ENCODE measurements at regions not wholly inside any gene's neighbourhood (a gene's known extent, or its start where the extent isn't known, plus 50 kb on each side); places are given as distances from the start of the nearest gene placed in this dataset.

DNA sequence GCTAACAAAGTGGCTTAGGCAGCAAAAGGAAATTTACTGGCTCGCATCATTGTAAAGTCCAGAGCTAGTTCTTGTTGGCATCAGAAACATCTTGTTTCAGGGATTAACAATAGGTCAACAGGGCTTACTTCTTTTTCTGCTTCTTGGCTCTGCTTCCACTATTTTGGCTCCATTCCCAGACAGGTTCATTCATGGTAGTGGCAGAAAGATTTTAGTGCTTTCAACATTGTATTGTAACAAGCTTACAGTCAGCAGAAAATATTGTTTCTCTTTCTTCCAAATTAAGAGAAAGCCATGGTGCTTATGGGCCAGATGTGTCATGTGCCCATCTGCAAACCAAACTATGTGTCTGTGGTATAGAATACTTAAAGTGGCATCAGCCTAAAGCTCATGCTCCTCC lies 315.6 kb downstream of the RAB38 start:
- H3K4me3 ChIP-seq, result no peak overlapping the region
- no peaks in the 10 kb centered on the region for H3K9me3 ChIP-seq
- H3K27me3 ChIP-seq, result no peaks in the 10 kb centered on the region
- ATAC-seq, result peak; percentile 16
- H3K27ac ChIP-seq, result no peak overlapping the region
- H3K36me3 ChIP-seq, result no peaks in the 10 kb centered on the region
- peak in 2 of 4 donors; percentile 3 to 26 for DNase-seq
- H3K4me1 ChIP-seq, result no peaks in the 10 kb centered on the region
- intact Hi-C loops (cut with DNase I), result no loop called here
- TF ChIP-seq, protein P1, sequence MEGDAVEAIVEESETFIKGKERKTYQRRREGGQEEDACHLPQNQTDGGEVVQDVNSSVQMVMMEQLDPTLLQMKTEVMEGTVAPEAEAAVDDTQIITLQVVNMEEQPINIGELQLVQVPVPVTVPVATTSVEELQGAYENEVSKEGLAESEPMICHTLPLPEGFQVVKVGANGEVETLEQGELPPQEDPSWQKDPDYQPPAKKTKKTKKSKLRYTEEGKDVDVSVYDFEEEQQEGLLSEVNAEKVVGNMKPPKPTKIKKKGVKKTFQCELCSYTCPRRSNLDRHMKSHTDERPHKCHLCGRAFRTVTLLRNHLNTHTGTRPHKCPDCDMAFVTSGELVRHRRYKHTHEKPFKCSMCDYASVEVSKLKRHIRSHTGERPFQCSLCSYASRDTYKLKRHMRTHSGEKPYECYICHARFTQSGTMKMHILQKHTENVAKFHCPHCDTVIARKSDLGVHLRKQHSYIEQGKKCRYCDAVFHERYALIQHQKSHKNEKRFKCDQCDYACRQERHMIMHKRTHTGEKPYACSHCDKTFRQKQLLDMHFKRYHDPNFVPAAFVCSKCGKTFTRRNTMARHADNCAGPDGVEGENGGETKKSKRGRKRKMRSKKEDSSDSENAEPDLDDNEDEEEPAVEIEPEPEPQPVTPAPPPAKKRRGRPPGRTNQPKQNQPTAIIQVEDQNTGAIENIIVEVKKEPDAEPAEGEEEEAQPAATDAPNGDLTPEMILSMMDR (IDR thresholded peaks at IDR 0.05), result no peak

DNA sequence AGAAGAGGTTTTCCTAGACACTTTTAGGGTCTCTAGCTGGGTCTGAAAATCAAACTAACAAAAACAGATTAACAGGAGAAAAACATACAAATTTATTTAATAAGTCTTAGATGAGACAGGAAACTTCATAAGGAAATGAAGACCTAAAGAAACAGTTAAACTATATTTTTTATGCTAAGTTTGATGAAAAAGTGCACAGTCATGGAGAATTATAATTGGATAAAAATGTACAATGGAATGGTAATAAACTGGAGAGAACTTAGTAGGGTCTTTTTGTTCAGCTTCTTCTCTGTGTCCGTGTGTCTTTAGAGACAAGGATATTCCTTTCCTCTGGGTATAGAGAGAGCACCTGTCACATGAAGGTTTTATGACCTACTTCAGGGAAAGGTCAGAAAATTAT lies 323.4 kb downstream of the RAB38 start:
- intact Hi-C loops (cut with DNase I), result no loop called here
- DNase-seq, result no peak
- no peaks in the 10 kb centered on the region for H3K9me3 ChIP-seq
- H3K27ac ChIP-seq, result no peak overlapping the region
- no peaks in the 10 kb centered on the region for H3K36me3 ChIP-seq
- no peak overlapping the region for H3K4me3 ChIP-seq
- ATAC-seq, result no peak
- H3K27me3 ChIP-seq, result no peaks in the 10 kb centered on the region
- TF ChIP-seq, protein P1 (IDR thresholded peaks at IDR 0.05), result no peak
- H3K4me1 ChIP-seq, result no peaks in the 10 kb centered on the region

DNA sequence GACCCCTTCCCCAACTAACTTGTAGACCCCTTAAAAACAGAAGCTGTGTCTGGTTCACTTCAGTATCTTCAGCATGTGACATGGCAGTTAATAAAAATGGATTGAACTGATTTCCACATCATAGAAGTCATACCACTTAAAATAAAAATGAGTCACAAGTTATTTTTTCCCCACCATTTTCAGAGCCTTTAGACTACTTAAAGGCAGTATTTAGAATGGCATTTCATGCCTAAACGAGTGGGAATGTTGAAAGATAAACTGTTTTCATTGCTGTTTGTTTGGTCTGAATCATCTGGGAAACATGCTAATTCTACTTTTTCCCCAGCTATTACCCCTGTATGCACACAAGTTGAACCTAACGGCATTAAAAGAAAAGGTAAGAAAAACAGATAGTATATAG lies 324.0 kb downstream of the RAB38 start:
- Histone ChIP-seq H3K27me3 (no peaks in the 10 kb centered on the region), H3K36me3 (no peaks in the 10 kb centered on the region), H3K9me3 (no peaks in the 10 kb centered on the region), H3K4me3 (no peak overlapping the region), H3K27ac (no peak overlapping the region), H3K4me1 (no peaks in the 10 kb centered on the region)
- peak; percentile 33 for ATAC-seq
- DNase-seq, result no peak
- intact Hi-C loops (cut with DNase I), result no loop called here
- TF ChIP-seq, protein P1 (IDR thresholded peaks at IDR 0.05), result no peak

DNA sequence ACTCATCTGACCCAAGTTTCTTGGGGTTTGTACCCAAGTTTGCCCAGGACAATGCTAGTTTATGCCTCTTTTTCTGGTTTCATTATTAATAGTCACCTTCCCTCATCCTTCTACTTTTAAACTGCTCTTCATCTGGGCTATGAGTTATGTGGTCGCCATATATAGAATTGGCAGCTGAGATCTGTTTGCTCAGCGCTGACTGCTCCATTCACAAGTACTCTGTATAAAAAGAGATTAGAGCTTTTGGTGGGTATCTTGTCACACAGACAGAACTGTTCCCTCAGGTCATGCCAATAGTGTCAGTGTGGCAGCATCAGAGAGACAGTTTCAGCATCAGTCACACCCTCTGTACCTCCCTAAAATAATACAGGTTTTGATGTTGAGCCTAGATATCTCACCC lies 326.0 kb downstream of the RAB38 start:
- no peaks in the 10 kb centered on the region for H3K36me3 ChIP-seq
- intact Hi-C loops (cut with DNase I), result no loop called here

DNA sequence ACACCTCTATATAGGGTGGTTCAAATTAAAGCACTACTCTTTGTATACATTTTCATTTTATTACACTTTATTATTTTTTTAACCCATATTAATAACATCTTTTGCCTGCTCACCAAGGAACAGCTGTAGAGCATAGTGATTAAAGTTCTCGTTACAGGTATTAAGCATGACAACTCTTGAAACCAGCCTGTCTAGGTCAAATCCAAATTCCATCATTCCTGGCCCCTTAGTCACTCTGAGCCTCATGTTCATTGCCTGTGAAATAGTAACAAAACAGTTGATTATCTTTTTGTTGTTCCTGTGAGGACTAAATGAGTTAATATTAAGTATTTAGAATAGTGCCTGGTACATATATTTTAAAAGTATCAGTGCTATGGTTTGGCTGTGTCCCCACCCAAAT lies 334.5 kb downstream of the RAB38 start:
- no peak for DNase-seq
- H3K27me3 ChIP-seq, result no peaks in the 10 kb centered on the region
- ATAC-seq, result no peak
- TF ChIP-seq, protein P1 (IDR thresholded peaks at IDR 0.05), result no peak
- H3K4me1 ChIP-seq, result no peaks in the 10 kb centered on the region
- peaks cover 0 to 7% of the 10 kb centered on the region in 2 donors for H3K9me3 ChIP-seq
- no peak overlapping the region for H3K4me3 ChIP-seq
- intact Hi-C loops (cut with DNase I), result no loop called here
- H3K36me3 ChIP-seq, result no peaks in the 10 kb centered on the region
- H3K27ac ChIP-seq, result no peak overlapping the region

More for the DNA sequence above, 326.0 kb downstream of the RAB38 start:
- no peaks in the 10 kb centered on the region for H3K4me1 ChIP-seq
- H3K27me3 ChIP-seq, result no peaks in the 10 kb centered on the region
- DNase-seq (no peak), ATAC-seq (no peak)
- H3K27ac ChIP-seq, result no peak overlapping the region
- no peak overlapping the region for H3K4me3 ChIP-seq
- no peaks in the 10 kb centered on the region for H3K9me3 ChIP-seq
- TF ChIP-seq, protein P1 (IDR thresholded peaks at IDR 0.05), result no peak
